ENCODE measurements at regions not wholly inside any gene's neighbourhood (a gene's known extent, or its start where the extent isn't known, plus 50 kb on each side); places are given as distances from the start of the nearest gene placed in this dataset.

GRCh38 chr7:53596230-53596629 lies 560.8 kb downstream of the POM121L12 start:
- TF ChIP-seq CTCF (IDR thresholded peaks at IDR 0.05) (no peak), POLR2A (IDR thresholded peaks at IDR 0.05) (no peak)

Measured in body of pancreas (tissue), 4 donors.